K562 (cell line): ENCODE measurements at regions not wholly inside any gene's neighbourhood (a gene's known extent, or its start where the extent isn't known, plus 50 kb on each side); places are given as distances from the start of the nearest gene placed in this dataset.

Experiments
- EWSR1 ChIP-seq: fragments of 450-650 bp; IDR thresholded peaks from 2 replicates; pipeline ENCODE4 v1.6.1; 2018; ENCODE audit warnings: borderline replicate concordance, mild to moderate bottlenecking, low read depth, moderate library complexity; ENCODE audit not compliant: partially characterized antibody
- GATAD2A ChIP-seq: fragments of 450-650 bp; IDR thresholded peaks from 2 replicates; pipeline ENCODE4 v1.6.1; 2017
- NEUROD1 ChIP-seq: fragments of 150-350 bp; IDR thresholded peaks from 2 replicates; pipeline ENCODE4 v1.6.1; 2014; ENCODE audit warnings: borderline replicate concordance, low read length, low read depth; ENCODE audit not compliant: partially characterized antibody
- RBM25 ChIP-seq: fragments of 200-400 bp; formaldehyde crosslinking; IDR thresholded peaks from 2 replicates; pipeline ENCODE4 v1.6.1; 2018; ENCODE audit warnings: low read length, low read depth, moderate library complexity; ENCODE audit not compliant: severe bottlenecking
- TF ChIP-seq, protein P1 (sequence below), 3 experiments: IDR thresholded peaks in 2 of 3; conservative IDR thresholded peaks in 1 of 3; 2 replicates each; pipeline ENCODE4 v1.5.1; 2011 to 2012; ENCODE audit warnings: low read length in 3 of 3, mild to moderate bottlenecking in 3 of 3, control low read depth in 2 of 3, improper control_type of control experiment in 1 of 3, inconsistent platforms in 1 of 3, low read depth in 1 of 3, mixed read lengths in 1 of 3, moderate library complexity in 1 of 3; ENCODE audit not compliant: insufficient read depth in 2 of 3
- TF ChIP-seq, protein P2 (sequence below): IDR thresholded peaks from 2 replicates; pipeline ENCODE4 v1.6.1; 2011; ENCODE audit not compliant: insufficient read length; ENCODE audit errors: extremely low read depth
- TF ChIP-seq, protein P3 (sequence below): sonication (generic); formaldehyde crosslinking; IDR thresholded peaks from 2 replicates; pipeline ENCODE4 v1.9.0; 2022; ENCODE audit warnings: mild to moderate bottlenecking, missing genetic modification reagents

DNA sequence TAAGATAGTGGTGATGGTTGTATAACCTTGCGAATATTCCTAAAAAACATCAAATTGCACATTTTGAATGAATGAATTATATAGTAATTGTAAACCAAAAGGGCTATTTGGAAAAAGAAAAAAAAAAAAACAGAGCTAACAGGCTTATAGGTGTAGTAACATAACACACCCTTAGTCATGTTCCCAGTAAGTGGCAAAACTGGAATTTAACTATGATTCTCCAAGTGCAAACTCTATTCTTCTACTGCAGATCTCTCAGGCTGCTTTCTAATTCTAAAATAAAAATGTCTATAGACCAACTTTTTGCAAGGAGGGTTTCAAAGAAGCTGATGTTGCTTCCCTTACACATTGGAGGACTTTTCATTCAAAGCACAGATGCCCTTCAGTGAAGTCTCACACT, 293.2 kb upstream of the MON1B start:
- TF ChIP-seq GATAD2A (no peak), EWSR1 (no peak), RBM25 (no peak), NEUROD1 (no peak)
- TF ChIP-seq, protein P1, sequence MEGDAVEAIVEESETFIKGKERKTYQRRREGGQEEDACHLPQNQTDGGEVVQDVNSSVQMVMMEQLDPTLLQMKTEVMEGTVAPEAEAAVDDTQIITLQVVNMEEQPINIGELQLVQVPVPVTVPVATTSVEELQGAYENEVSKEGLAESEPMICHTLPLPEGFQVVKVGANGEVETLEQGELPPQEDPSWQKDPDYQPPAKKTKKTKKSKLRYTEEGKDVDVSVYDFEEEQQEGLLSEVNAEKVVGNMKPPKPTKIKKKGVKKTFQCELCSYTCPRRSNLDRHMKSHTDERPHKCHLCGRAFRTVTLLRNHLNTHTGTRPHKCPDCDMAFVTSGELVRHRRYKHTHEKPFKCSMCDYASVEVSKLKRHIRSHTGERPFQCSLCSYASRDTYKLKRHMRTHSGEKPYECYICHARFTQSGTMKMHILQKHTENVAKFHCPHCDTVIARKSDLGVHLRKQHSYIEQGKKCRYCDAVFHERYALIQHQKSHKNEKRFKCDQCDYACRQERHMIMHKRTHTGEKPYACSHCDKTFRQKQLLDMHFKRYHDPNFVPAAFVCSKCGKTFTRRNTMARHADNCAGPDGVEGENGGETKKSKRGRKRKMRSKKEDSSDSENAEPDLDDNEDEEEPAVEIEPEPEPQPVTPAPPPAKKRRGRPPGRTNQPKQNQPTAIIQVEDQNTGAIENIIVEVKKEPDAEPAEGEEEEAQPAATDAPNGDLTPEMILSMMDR (IDR thresholded peaks at IDR 0.05 in 2 of 3, conservative IDR thresholded peaks at IDR 0.05 in 1 of 3; ENCODE audit: insufficient read depth in 2 of 3, low read depth in 1 of 3, low read length in 3 of 3), result no peak
- TF ChIP-seq, protein P2, sequence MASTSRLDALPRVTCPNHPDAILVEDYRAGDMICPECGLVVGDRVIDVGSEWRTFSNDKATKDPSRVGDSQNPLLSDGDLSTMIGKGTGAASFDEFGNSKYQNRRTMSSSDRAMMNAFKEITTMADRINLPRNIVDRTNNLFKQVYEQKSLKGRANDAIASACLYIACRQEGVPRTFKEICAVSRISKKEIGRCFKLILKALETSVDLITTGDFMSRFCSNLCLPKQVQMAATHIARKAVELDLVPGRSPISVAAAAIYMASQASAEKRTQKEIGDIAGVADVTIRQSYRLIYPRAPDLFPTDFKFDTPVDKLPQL, result no peak
- TF ChIP-seq, protein P3, sequence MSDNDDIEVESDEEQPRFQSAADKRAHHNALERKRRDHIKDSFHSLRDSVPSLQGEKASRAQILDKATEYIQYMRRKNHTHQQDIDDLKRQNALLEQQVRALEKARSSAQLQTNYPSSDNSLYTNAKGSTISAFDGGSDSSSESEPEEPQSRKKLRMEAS (CRISPR knock-in tag), result no peak
